Endothelial cell (in vitro differentiated cells): ENCODE measurements at regions not wholly inside any gene's neighbourhood (a gene's known extent, or its start where the extent isn't known, plus 50 kb on each side); places are given as distances from the start of the nearest gene placed in this dataset.

Experiments used
- DNase-seq: peaks from one replicate; pipeline ENCODE4 v3.0.0; 2021; ENCODE audit warnings: low spot score
- H3K27ac Mint-ChIP-seq: one replicate; pipeline ENCODE4 v1.8.0; 2021; ENCODE audit warnings: mixed read lengths, inconsistent platforms; ENCODE audit not compliant: unreplicated experiment
- H3K27me3 Mint-ChIP-seq: one replicate; pipeline ENCODE4 v1.8.0; 2021; ENCODE audit warnings: mild to moderate bottlenecking, moderate library complexity, mixed read lengths, inconsistent platforms; ENCODE audit not compliant: unreplicated experiment
- H3K36me3 Mint-ChIP-seq: one replicate; pipeline ENCODE4 v1.8.0; 2021; ENCODE audit warnings: mild to moderate bottlenecking, low read depth, mixed read lengths, inconsistent platforms; ENCODE audit not compliant: unreplicated experiment
- H3K4me1 Mint-ChIP-seq: one replicate; pipeline ENCODE4 v1.8.0; 2021; ENCODE audit warnings: mild to moderate bottlenecking, mixed read lengths, inconsistent platforms; ENCODE audit not compliant: unreplicated experiment
- H3K4me3 Mint-ChIP-seq: one replicate; pipeline ENCODE4 v1.8.0; 2021; ENCODE audit warnings: mild to moderate bottlenecking, mixed read lengths, inconsistent platforms; ENCODE audit not compliant: unreplicated experiment
- H3K9me3 Mint-ChIP-seq: one replicate; pipeline ENCODE4 v1.8.0; 2021; ENCODE audit warnings: mixed read lengths, inconsistent platforms; ENCODE audit not compliant: unreplicated experiment
- TF ChIP-seq, protein P1 (sequence below): fragments of 200-600 bp; sonication (generic); IDR thresholded peaks from one replicate; pipeline ENCODE4 v1.5.0; 2021; ENCODE audit warnings: antibody characterized with exemption; ENCODE audit not compliant: unreplicated experiment

DNA sequence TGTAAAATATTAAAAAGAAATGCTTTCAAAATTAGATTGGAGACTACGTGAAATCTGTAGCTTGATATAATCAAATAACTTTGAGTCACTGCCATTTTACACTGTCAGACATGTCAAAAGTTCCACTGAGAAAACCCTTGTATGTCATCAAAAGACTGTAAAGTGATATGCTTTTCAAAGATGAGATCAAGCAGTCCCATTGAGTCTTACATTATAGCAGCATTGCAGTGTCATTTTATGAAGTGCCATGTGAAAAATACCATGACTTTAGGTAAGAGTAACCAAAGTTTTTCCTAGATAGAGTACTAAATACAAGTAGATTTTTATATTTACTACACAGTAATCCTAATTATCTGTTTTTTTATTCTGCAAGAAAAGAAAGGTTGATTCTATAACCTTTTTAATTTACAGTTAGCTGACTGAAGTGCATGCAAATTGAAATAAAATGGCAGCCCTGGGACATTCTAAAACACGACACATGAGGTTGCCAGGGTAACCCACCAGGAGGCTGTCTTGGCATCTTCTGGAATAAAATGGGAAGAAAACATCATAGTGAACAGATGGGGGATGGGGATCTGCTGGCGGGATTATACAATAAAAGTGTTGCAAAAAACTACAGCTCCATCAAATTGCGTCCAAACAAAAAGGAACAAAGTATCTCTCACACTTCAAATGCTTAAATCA lies 91.3 kb upstream of the TMEM106B start:
- Mint-ChIP-seq H3K9me3 (no peaks in the 10 kb centered on the region), H3K27ac (no peak overlapping the region), H3K4me3 (no peak overlapping the region), H3K36me3 (no peaks in the 10 kb centered on the region), H3K4me1 (no peaks in the 10 kb centered on the region), H3K27me3 (no peaks in the 10 kb centered on the region)
- no peak for DNase-seq
- TF ChIP-seq, protein P1, sequence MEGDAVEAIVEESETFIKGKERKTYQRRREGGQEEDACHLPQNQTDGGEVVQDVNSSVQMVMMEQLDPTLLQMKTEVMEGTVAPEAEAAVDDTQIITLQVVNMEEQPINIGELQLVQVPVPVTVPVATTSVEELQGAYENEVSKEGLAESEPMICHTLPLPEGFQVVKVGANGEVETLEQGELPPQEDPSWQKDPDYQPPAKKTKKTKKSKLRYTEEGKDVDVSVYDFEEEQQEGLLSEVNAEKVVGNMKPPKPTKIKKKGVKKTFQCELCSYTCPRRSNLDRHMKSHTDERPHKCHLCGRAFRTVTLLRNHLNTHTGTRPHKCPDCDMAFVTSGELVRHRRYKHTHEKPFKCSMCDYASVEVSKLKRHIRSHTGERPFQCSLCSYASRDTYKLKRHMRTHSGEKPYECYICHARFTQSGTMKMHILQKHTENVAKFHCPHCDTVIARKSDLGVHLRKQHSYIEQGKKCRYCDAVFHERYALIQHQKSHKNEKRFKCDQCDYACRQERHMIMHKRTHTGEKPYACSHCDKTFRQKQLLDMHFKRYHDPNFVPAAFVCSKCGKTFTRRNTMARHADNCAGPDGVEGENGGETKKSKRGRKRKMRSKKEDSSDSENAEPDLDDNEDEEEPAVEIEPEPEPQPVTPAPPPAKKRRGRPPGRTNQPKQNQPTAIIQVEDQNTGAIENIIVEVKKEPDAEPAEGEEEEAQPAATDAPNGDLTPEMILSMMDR, result no peak

DNA sequence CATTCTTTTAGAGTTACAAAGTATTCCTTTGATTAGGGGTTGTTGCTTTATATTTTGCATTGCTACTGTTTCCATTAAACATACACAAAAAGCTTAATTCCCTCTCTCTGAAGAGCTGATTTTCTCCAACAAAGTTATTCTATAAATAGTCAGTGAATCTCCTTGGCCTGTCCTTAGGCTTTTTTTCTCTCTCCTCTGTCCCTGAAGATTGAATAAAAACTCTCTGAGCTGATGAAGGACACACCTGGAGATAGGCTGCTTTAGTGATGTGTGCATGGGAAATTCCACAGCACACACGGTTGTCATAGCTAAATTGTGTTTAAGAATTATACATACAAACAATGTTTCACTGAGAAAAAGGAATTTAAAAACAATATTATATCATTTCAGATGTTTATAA lies 90.5 kb upstream of the TMEM106B start:
- DNase-seq, result no peak
- Mint-ChIP-seq H3K4me3 (no peak overlapping the region), H3K4me1 (no peaks in the 10 kb centered on the region), H3K27me3 (no peaks in the 10 kb centered on the region), H3K9me3 (no peaks in the 10 kb centered on the region), H3K36me3 (no peaks in the 10 kb centered on the region), H3K27ac (no peak overlapping the region)
- TF ChIP-seq, protein P1, result no peak

DNA sequence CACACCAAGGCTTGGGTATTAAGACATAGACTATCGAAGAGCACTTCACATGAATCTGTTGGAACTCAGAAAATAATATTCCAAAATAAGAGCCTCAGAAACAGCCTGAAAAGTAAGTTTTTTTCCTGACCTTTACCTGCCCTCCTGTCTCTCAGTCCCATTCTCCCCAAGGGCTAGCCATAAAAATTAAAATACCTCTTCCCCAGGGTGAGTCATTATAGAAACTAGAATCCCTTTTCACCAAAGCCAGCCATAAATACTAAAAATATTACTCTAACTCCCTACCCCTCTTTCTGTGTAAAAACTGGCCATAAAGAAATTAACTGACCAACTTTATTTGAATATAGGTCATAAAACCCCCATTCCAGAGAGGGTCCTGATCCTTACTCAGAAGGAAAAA lies 87.9 kb upstream of the TMEM106B start:
- H3K9me3 Mint-ChIP-seq, result no peaks in the 10 kb centered on the region
- H3K4me3 Mint-ChIP-seq, result no peak overlapping the region
- no peak overlapping the region for H3K27ac Mint-ChIP-seq
- no peaks in the 10 kb centered on the region for H3K27me3 Mint-ChIP-seq
- H3K4me1 Mint-ChIP-seq, result no peaks in the 10 kb centered on the region
- DNase-seq, result no peak
- no peaks in the 10 kb centered on the region for H3K36me3 Mint-ChIP-seq
- TF ChIP-seq, protein P1, result no peak

DNA sequence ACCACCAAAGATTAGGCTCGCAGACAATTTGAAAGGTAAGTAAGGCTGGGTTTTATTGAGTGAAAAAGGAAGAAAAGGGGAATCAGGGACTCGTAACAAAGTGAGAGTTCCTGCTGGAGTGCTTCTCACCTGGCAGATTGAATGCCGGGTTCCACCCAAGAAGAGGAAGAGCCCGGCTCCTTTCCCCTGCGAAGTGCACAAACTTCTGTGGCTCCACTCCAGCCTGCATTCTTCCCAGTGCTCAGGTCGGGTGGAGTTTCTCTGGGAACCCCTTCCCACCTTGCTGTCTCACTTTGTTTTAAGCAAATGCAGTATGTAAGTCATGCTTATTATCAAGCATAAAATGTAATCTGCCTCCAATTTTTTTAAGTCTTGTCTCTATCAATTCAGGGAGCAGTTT lies 87.1 kb upstream of the TMEM106B start:
- H3K36me3 Mint-ChIP-seq, result no peaks in the 10 kb centered on the region
- no peaks in the 10 kb centered on the region for H3K27me3 Mint-ChIP-seq
- H3K27ac Mint-ChIP-seq, result no peak overlapping the region
- TF ChIP-seq, protein P1, result no peak
- no peak for DNase-seq
- H3K9me3 Mint-ChIP-seq, result no peaks in the 10 kb centered on the region
- no peak overlapping the region for H3K4me3 Mint-ChIP-seq
- no peaks in the 10 kb centered on the region for H3K4me1 Mint-ChIP-seq

DNA sequence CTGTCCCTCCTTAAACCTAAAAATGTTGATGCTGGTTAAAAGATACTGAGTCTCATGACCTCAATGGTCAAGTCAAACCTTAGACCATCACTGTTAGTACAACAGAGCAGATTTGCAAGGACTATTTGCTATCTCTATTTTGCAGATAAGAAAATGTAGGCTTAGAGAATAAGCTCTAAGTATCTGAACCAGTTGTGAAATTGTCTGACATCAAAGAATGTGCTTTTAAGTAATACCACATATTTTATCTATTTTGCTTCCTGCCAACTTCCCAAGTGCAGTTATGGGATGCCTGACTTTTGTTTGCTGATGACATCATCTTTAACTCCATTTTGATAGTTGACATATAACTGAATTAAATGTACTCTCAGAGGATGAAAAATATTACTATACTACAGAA lies 83.6 kb upstream of the TMEM106B start:
- no peak overlapping the region for H3K27ac Mint-ChIP-seq
- no peaks in the 10 kb centered on the region for H3K36me3 Mint-ChIP-seq
- H3K27me3 Mint-ChIP-seq, result no peaks in the 10 kb centered on the region
- no peak for DNase-seq
- peaks cover 2% of the 10 kb centered on the region for H3K4me1 Mint-ChIP-seq
- H3K9me3 Mint-ChIP-seq, result no peaks in the 10 kb centered on the region
- TF ChIP-seq, protein P1, result no peak
- H3K4me3 Mint-ChIP-seq, result no peak overlapping the region
